ENCODE measurements at regions not wholly inside any gene's neighbourhood (a gene's known extent, or its start where the extent isn't known, plus 50 kb on each side); places are given as distances from the start of the nearest gene placed in this dataset.

DNA sequence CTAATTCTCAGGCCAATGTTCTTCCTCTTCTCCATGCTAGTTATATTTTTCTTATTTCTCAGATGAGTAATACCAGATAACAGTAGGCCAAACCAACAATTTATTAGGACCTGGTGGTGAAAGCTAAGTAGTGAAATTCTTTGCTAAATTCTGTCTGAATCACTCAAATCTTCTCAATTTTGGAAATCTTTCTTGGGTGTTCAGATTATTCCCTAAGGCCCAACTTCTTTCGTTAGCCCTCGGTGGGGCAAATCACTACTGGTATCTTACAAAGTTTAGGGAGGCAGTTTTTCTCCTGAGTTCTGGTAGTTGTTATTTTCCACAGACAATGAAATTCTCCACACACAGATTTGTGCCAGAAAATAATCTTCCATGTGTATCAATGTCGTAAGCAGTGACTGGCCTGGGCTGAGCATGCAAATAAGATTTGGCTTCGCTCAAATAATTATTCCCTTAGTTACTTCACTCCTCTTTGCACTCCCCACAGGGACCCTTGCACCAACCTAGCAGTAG, 443.5 kb upstream of the SLC14A2 start:
- Histone ChIP-seq H2AK5ac (ENCODE audit: low read depth, low read length) (no peak overlapping the region), H3K4me3 (ENCODE audit: insufficient read depth, low read depth, low read length) (no peak overlapping the region), H3K36me3 (ENCODE audit: control insufficient read depth, insufficient read depth, low read length) (no peaks in the 10 kb centered on the region), H2BK20ac (ENCODE audit: low read depth, low read length) (no peak overlapping the region), H2BK5ac (ENCODE audit: low read depth, low read length, poor library complexity, severe bottlenecking) (no peak overlapping the region), H2AK9ac (replicated peaks; ENCODE audit: low read depth, low read length, poor library complexity) (no peak overlapping the region), H3K27me3 (ENCODE audit: control insufficient read depth, insufficient read depth, low read length) (no peaks in the 10 kb centered on the region), H4K8ac (ENCODE audit: low read depth in 2 of 2, low read length in 2 of 2) (no peak overlapping the region), H2BK120ac (ENCODE audit: low read depth, low read length) (no peak overlapping the region), H3K9me3 (ENCODE audit: control insufficient read depth, insufficient read depth, low read length) (no peaks in the 10 kb centered on the region), H3K14ac (replicated peaks; ENCODE audit: low read depth, low read length) (no peak overlapping the region), H3K56ac (ENCODE audit: extremely low read depth, insufficient read depth, low read length) (no peak overlapping the region), H4K91ac (ENCODE audit: insufficient read depth, low read depth, low read length) (no peak overlapping the region), H3K9ac (ENCODE audit: low read depth, low read length) (no peak overlapping the region), H4K5ac (ENCODE audit: low read depth, low read length) (no peak overlapping the region), H3K9me1 (ENCODE audit: insufficient read depth, low read length) (peaks cover 6% of the 10 kb centered on the region), H2BK15ac (ENCODE audit: low read depth, low read length) (no peak overlapping the region), H3K23ac (ENCODE audit: low read depth, low read length) (no peak overlapping the region), H4K20me1 (ENCODE audit: insufficient read depth, low read length) (no peaks in the 10 kb centered on the region; the same call in 1 of the 2 replicates), H2AFZ (replicated peaks; ENCODE audit: low read length, poor library complexity) (no peak overlapping the region), H3K4me1 (ENCODE audit: control insufficient read depth, insufficient read depth, low read length) (peaks cover 12% of the 10 kb centered on the region), H3K79me1 (ENCODE audit: low read depth in 1 of 2, low read length in 2 of 2) (no peaks in the 10 kb centered on the region), H3K4ac (ENCODE audit: low read depth, low read length) (no peak overlapping the region), H3K18ac (ENCODE audit: low read depth, low read length) (no peak overlapping the region), H3K27ac (ENCODE audit: insufficient read depth, low read length) (no peak overlapping the region), H3K4me2 (ENCODE audit: low read depth, low read length) (no peak overlapping the region)
- ChIA-PET CTCF (no interaction called here), POLR2A (ENCODE audit: unreplicated experiment) (no interaction called here)
- intact Hi-C loops (cut with micrococcal nuclease), result no loop called here
- DNase-seq, result no peak
- no TSS peak for BruUV-seq (replicated peaks)
- in situ Hi-C loops (cut with MboI; ENCODE audit: low sequenced_read_pairs), result no loop called here
- no peak for ATAC-seq (ENCODE audit: low read depth)
- dilution Hi-C loops (cut with HindIII; ENCODE audit: low sequenced_read_pairs, unreplicated experiment), result no loop called here
- WGBS, 2 experiments (ENCODE audit: extremely low coverage in 2 of 2, insufficient read length in 1 of 2), result 100% methylated on average over 2 of the region's 4 CpGs; no CpG with 5 or more reads in 1 of the 2 experiments
- TF ChIP-seq MXI1 (IDR thresholded peaks at IDR 0.05; ENCODE audit: borderline replicate concordance, low read depth, low read length), result no peak
- TF ChIP-seq FOS (IDR thresholded peaks at IDR 0.05; ENCODE audit: low read depth, low read length), result no peak
- no peak for TF ChIP-seq SMC3 (IDR thresholded peaks at IDR 0.05; ENCODE audit: low read depth, low read length)
- TF ChIP-seq MAFK (IDR thresholded peaks at IDR 0.05; ENCODE audit: low read depth, low read length), result no peak
- TF ChIP-seq MAZ (IDR thresholded peaks at IDR 0.05; ENCODE audit: borderline replicate concordance, low read depth, low read length), result no peak
- TF ChIP-seq, protein P1, sequence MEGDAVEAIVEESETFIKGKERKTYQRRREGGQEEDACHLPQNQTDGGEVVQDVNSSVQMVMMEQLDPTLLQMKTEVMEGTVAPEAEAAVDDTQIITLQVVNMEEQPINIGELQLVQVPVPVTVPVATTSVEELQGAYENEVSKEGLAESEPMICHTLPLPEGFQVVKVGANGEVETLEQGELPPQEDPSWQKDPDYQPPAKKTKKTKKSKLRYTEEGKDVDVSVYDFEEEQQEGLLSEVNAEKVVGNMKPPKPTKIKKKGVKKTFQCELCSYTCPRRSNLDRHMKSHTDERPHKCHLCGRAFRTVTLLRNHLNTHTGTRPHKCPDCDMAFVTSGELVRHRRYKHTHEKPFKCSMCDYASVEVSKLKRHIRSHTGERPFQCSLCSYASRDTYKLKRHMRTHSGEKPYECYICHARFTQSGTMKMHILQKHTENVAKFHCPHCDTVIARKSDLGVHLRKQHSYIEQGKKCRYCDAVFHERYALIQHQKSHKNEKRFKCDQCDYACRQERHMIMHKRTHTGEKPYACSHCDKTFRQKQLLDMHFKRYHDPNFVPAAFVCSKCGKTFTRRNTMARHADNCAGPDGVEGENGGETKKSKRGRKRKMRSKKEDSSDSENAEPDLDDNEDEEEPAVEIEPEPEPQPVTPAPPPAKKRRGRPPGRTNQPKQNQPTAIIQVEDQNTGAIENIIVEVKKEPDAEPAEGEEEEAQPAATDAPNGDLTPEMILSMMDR (conservative IDR thresholded peaks at IDR 0.05; ENCODE audit: low read depth, low read length), result no peak
- TF ChIP-seq RAD21 (IDR thresholded peaks at IDR 0.05; ENCODE audit: low read length), result no peak
- no peak for TF ChIP-seq POLR2A (IDR thresholded peaks at IDR 0.05; ENCODE audit: low read depth, low read length)

Measured in IMR-90 (cell line).